H9 (cell line): ENCODE measurements at regions not wholly inside any gene's neighbourhood (a gene's known extent, or its start where the extent isn't known, plus 50 kb on each side); places are given as distances from the start of the nearest gene placed in this dataset.
A peak's percentile ranks its signal among the peaks of the same experiment; 100 is the strongest.

ENCODE experiments used
- DNase-seq: peaks from one replicate; pipeline ENCODE4 v3.0.0-alpha.2; 2017
- H2AFZ ChIP-seq: one replicate; pipeline ENCODE4 v1.6.1; 2013; ENCODE audit warnings: mild to moderate bottlenecking, low read length, control low read depth, moderate library complexity
- H2AK5ac ChIP-seq: 2 replicates; pipeline ENCODE4 v1.6.1; 2013; ENCODE audit warnings: low read length, control low read depth, mixed read lengths; ENCODE audit not compliant: insufficient read length
- H2BK120ac ChIP-seq: one replicate; pipeline ENCODE4 v1.6.1; 2013; ENCODE audit warnings: low read depth, mild to moderate bottlenecking, low read length, control low read depth, inconsistent platforms; ENCODE audit not compliant: poor library complexity, severe bottlenecking
- H2BK12ac ChIP-seq: 2 replicates; pipeline ENCODE4 v1.6.1; 2013; ENCODE audit warnings: low read length, control low read depth, mixed read lengths, low read depth; ENCODE audit not compliant: insufficient read length
- H2BK15ac ChIP-seq: 2 replicates; pipeline ENCODE4 v1.6.1; 2013; ENCODE audit warnings: low read depth, low read length, control low read depth
- H2BK20ac ChIP-seq: one replicate; pipeline ENCODE4 v1.6.1; 2013; ENCODE audit warnings: low read depth, mild to moderate bottlenecking, low read length, control low read depth, inconsistent platforms; ENCODE audit not compliant: poor library complexity, severe bottlenecking
- H2BK5ac ChIP-seq: 2 replicates; pipeline ENCODE4 v1.6.1; 2013; ENCODE audit warnings: low read length, control low read depth, mixed read lengths; ENCODE audit not compliant: insufficient read length
- H3K14ac ChIP-seq: 2 replicates; pipeline ENCODE4 v1.6.1; 2013; ENCODE audit warnings: low read length, control low read depth; ENCODE audit not compliant: insufficient read depth
- H3K18ac ChIP-seq: 2 replicates; pipeline ENCODE4 v1.6.1; 2013; ENCODE audit warnings: low read depth, mild to moderate bottlenecking, mixed read lengths, low read length, control low read depth; ENCODE audit not compliant: insufficient read length
- H3K23ac ChIP-seq: 2 replicates; pipeline ENCODE4 v1.6.1; 2013; ENCODE audit warnings: low read length, control low read depth, mixed read lengths, low read depth; ENCODE audit not compliant: insufficient read length
- H3K23me2 ChIP-seq: 2 replicates; pipeline ENCODE4 v1.6.1; 2013; ENCODE audit warnings: low read depth, mild to moderate bottlenecking, mixed read lengths, low read length, control low read depth; ENCODE audit not compliant: insufficient read length, poor library complexity, severe bottlenecking
- H3K27ac ChIP-seq: 2 replicates; pipeline ENCODE4 v1.5.1; 2013; ENCODE audit warnings: low read length, control low read depth, mixed read lengths, low read depth; ENCODE audit not compliant: insufficient read length
- H3K27me3 ChIP-seq: 2 replicates; pipeline ENCODE4 v1.6.1; 2013; ENCODE audit warnings: low read length, control low read depth, inconsistent platforms; ENCODE audit not compliant: insufficient read depth
- H3K4ac ChIP-seq: 2 replicates; pipeline ENCODE4 v1.6.1; 2013; ENCODE audit warnings: low read depth, mild to moderate bottlenecking, control low read depth, inconsistent platforms, low read length, moderate library complexity
- H3K4me1 ChIP-seq: 2 replicates; pipeline ENCODE4 v1.6.1; 2013; ENCODE audit warnings: low read length, control low read depth, inconsistent platforms; ENCODE audit not compliant: insufficient read depth
- H3K4me2 ChIP-seq: 2 replicates; pipeline ENCODE4 v1.6.1; 2013; ENCODE audit warnings: low read length, control low read depth, mixed read lengths; ENCODE audit not compliant: insufficient read length, insufficient read depth
- H3K56ac ChIP-seq: 2 replicates; pipeline ENCODE4 v1.6.1; 2013; ENCODE audit warnings: low read depth, mild to moderate bottlenecking, mixed read lengths, low read length, control low read depth; ENCODE audit not compliant: insufficient read length
- H3K79me1 ChIP-seq: 2 replicates; pipeline ENCODE4 v1.6.1; 2013; ENCODE audit warnings: low read depth, mild to moderate bottlenecking, moderate library complexity, low read length, control low read depth, inconsistent platforms; ENCODE audit not compliant: insufficient read depth, poor library complexity, severe bottlenecking
- H3K79me2 ChIP-seq: 2 replicates; pipeline ENCODE4 v1.6.1; 2013; ENCODE audit warnings: low read length, control low read depth, inconsistent platforms; ENCODE audit not compliant: insufficient read depth
- H3K9ac ChIP-seq: 2 replicates; pipeline ENCODE4 v1.6.1; 2013; ENCODE audit warnings: low read length, control low read depth, mixed read lengths; ENCODE audit not compliant: insufficient read length; ENCODE audit errors: extremely low read depth
- H3K9me3 ChIP-seq: one replicate; pipeline ENCODE4 v1.6.1; 2013; ENCODE audit warnings: low read depth, low read length, inconsistent platforms; ENCODE audit not compliant: control insufficient read depth
- H3T11ph ChIP-seq: one replicate; pipeline ENCODE4 v1.6.1; 2013; ENCODE audit warnings: mild to moderate bottlenecking, low read length, control low read depth, inconsistent platforms
- H4K20me1 ChIP-seq: one replicate; pipeline ENCODE4 v1.6.1; 2013; ENCODE audit not compliant: control insufficient read depth, insufficient read length, insufficient read depth
- H4K5ac ChIP-seq: 2 replicates; pipeline ENCODE4 v1.6.1; 2013; ENCODE audit warnings: low read depth, mild to moderate bottlenecking, mixed read lengths, low read length, control low read depth; ENCODE audit not compliant: insufficient read length
- H4K8ac ChIP-seq: replicated peaks from 2 replicates; pipeline ENCODE4 v1.6.1; 2013; ENCODE audit warnings: low read length, control low read depth, mixed read lengths, low read depth; ENCODE audit not compliant: insufficient read length
- H4K91ac ChIP-seq: 2 replicates; pipeline ENCODE4 v1.6.1; 2013; ENCODE audit warnings: low read depth, mild to moderate bottlenecking, moderate library complexity, mixed read lengths, low read length, control low read depth; ENCODE audit not compliant: insufficient read length
- H3K27ac Mint-ChIP-seq, 3 experiments: 2 replicates in 2 of 3; 3 replicates in 1 of 3; pipeline ENCODE4 v1.8.0; 2020 to 2021; ENCODE audit warnings: mixed read lengths in 3 of 3, mild to moderate bottlenecking in 1 of 3, moderate library complexity in 1 of 3
- H3K27me3 Mint-ChIP-seq: 2 replicates; pipeline ENCODE4 v1.8.0; 2021; ENCODE audit warnings: low read depth, mild to moderate bottlenecking, moderate library complexity, mixed read lengths
- H3K36me3 Mint-ChIP-seq, 3 experiments: 2 replicates in 2 of 3; 3 replicates in 1 of 3; pipeline ENCODE4 v1.8.0; 2020 to 2021; ENCODE audit warnings: low read depth in 3 of 3, mixed read lengths in 3 of 3; ENCODE audit not compliant: insufficient read depth in 1 of 3
- H3K4me1 Mint-ChIP-seq, 2 experiments: 2 replicates each; pipeline ENCODE4 v1.8.0; 2020; ENCODE audit warnings: mixed read lengths in 2 of 2
- H3K4me3 Mint-ChIP-seq, 2 experiments: 2 replicates in 1 of 2; 3 replicates in 1 of 2; pipeline ENCODE4 v1.8.0; 2020 to 2021; ENCODE audit warnings: mild to moderate bottlenecking in 2 of 2, mixed read lengths in 2 of 2, moderate library complexity in 1 of 2
- H3K9me3 Mint-ChIP-seq, 2 experiments: 2 replicates in 1 of 2; 3 replicates in 1 of 2; pipeline ENCODE4 v1.8.0; 2020; ENCODE audit warnings: mild to moderate bottlenecking in 2 of 2, mixed read lengths in 2 of 2, moderate library complexity in 1 of 2
- WGBS: extraction: QIAGEN DNeasy Blood & Tissue Kit; methylation state at CpG from one replicate; pipeline ENCODE4 v1.1.7; 2013; ENCODE audit warnings: missing lambda C conversion rate, low lambda C conversion rate, mixed read lengths; ENCODE audit not compliant: insufficient read length; ENCODE audit errors: extremely low coverage; 5-methylcytosine and 5-hydroxymethylcytosine counted together
- TF ChIP-seq, protein P1 (sequence below): fragments of 200-600 bp; sonication (generic); conservative IDR thresholded peaks from 3 replicates; pipeline ENCODE4 v1.8.0; 2021; ENCODE audit warnings: antibody characterized with exemption, mild to moderate bottlenecking

DNA sequence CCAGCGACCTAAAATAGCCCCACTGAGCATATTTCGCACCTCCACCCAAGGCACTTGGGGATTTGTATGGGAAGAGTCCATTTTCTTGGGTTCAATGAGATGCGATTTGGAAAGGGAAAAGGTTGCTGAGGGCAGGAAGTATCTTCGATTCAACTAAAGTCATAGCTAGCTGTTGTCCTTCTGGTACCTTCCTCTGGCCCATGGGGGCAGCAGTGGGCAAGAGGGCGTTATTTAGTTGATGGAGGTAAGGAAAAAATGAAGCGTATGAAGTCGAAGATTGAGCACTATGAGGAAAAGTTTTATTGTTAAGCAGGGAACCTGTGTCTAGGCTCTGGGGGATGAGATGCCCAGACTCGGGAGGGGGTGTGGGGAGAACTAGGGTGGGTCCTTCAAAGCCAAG lies 135.4 kb downstream of the EVX1 start:
- Histone ChIP-seq H3K4me1 (peaks cover 9% of the 10 kb centered on the region; the same call in 1 of the 2 replicates), H2BK12ac (no peak overlapping the region), H3K14ac (no peak overlapping the region), H4K91ac (no peak overlapping the region), H4K8ac (no peak overlapping the region), H3K23ac (no peak overlapping the region), H2AFZ (no peak overlapping the region), H3K27me3 (no peaks in the 10 kb centered on the region; the same call in 1 of the 2 replicates), H3K4ac (no peak overlapping the region), H2BK20ac (no peak overlapping the region), H2BK15ac (no peak overlapping the region), H3K27ac (no peak overlapping the region), H3T11ph (no peak overlapping the region), H3K18ac (no peak overlapping the region), H3K56ac (no peak overlapping the region), H3K4me2 (no peak overlapping the region), H3K9me3 (no peaks in the 10 kb centered on the region), H4K20me1 (no peaks in the 10 kb centered on the region), H2BK120ac (no peak overlapping the region), H2BK5ac (no peak overlapping the region), H2AK5ac (no peak overlapping the region), H3K23me2 (no peaks in the 10 kb centered on the region), H3K79me2 (no peaks in the 10 kb centered on the region), H3K79me1 (no peaks in the 10 kb centered on the region), H4K5ac (no peak overlapping the region), H3K9ac (no peak overlapping the region)
- H3K36me3 Mint-ChIP-seq: no peaks in the 10 kb centered on the region; a peak in 1 of 7 replicates
- TF ChIP-seq, protein P1, sequence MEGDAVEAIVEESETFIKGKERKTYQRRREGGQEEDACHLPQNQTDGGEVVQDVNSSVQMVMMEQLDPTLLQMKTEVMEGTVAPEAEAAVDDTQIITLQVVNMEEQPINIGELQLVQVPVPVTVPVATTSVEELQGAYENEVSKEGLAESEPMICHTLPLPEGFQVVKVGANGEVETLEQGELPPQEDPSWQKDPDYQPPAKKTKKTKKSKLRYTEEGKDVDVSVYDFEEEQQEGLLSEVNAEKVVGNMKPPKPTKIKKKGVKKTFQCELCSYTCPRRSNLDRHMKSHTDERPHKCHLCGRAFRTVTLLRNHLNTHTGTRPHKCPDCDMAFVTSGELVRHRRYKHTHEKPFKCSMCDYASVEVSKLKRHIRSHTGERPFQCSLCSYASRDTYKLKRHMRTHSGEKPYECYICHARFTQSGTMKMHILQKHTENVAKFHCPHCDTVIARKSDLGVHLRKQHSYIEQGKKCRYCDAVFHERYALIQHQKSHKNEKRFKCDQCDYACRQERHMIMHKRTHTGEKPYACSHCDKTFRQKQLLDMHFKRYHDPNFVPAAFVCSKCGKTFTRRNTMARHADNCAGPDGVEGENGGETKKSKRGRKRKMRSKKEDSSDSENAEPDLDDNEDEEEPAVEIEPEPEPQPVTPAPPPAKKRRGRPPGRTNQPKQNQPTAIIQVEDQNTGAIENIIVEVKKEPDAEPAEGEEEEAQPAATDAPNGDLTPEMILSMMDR: peak; percentile 57
- H3K27ac Mint-ChIP-seq: peak overlapping the region in 1 of 3 experiments; percentile 30; a peak in 1 of 7 replicates
- H3K4me1 Mint-ChIP-seq: peaks cover 22 to 37% of the 10 kb centered on the region in 2 experiments
- no peak overlapping the region; a peak in 1 of 5 replicates for H3K4me3 Mint-ChIP-seq
- H3K27me3 Mint-ChIP-seq: peaks cover 4% of the 10 kb centered on the region; the same call in 1 of the 2 replicates
- no peaks in the 10 kb centered on the region for H3K9me3 Mint-ChIP-seq
- no CpG with 5 or more reads among the region's 8 CpGs for WGBS
- DNase-seq: no peak
